ENCODE measurements at regions not wholly inside any gene's neighbourhood (a gene's known extent, or its start where the extent isn't known, plus 50 kb on each side); places are given as distances from the start of the nearest gene placed in this dataset.

GRCh38 chr14:89504602-89505313 is 87.7 kb upstream of the FOXN3 start:
- TF ChIP-seq CTCF (IDR thresholded peaks at IDR 0.05) = no peak
- no peak for TF ChIP-seq POLR2A (IDR thresholded peaks at IDR 0.05)

Data from heart left ventricle (tissue), 13 donors.